HepG2 (cell line): ENCODE measurements at regions not wholly inside any gene's neighbourhood (a gene's known extent, or its start where the extent isn't known, plus 50 kb on each side); places are given as distances from the start of the nearest gene placed in this dataset.

Experiments used
- CREM ChIP-seq, 2 experiments: sonication (generic) in 1 of 2; formaldehyde crosslinking in 1 of 2; IDR thresholded peaks; 2 replicates each; pipeline versions ENCODE4 v1.4.0 to v1.6.1; 2016 to 2020; ENCODE audit warnings: antibody characterized with exemption in 1 of 2, mild to moderate bottlenecking in 1 of 2, missing genetic modification reagents in 1 of 2
- FOSL2 ChIP-seq: sonication (generic); formaldehyde crosslinking; IDR thresholded peaks from 2 replicates; pipeline ENCODE4 v1.4.0; 2020; ENCODE audit warnings: missing genetic modification reagents
- MXD4 ChIP-seq: IDR thresholded peaks from 2 replicates; pipeline ENCODE4 v1.6.1; 2016; ENCODE audit warnings: mild to moderate bottlenecking, missing biosample characterization, missing genetic modification reagents
- SATB2 ChIP-seq: sonication (generic); formaldehyde crosslinking; IDR thresholded peaks from 2 replicates; pipeline ENCODE4 v1.5.0; 2020; ENCODE audit warnings: missing genetic modification reagents
- TCF7 ChIP-seq: sonication (generic); IDR thresholded peaks from 2 replicates; pipeline ENCODE4 v1.6.1; 2016; ENCODE audit warnings: antibody characterized with exemption, low read depth
- ZMYM3 ChIP-seq: sonication (generic); formaldehyde crosslinking; IDR thresholded peaks from 2 replicates; pipeline ENCODE4 v1.5.1; 2020; ENCODE audit warnings: mild to moderate bottlenecking, missing genetic modification reagents
- ZNF7 ChIP-seq: IDR thresholded peaks from 2 replicates; pipeline ENCODE4 v1.6.1; 2016; ENCODE audit warnings: missing biosample characterization, missing genetic modification reagents
- TF ChIP-seq, protein P1 (sequence below): sonication (generic); formaldehyde crosslinking; IDR thresholded peaks from 2 replicates; pipeline ENCODE4 v1.5.0; 2020; ENCODE audit warnings: missing genetic modification reagents
- TF ChIP-seq, protein P2 (sequence below): sonication (generic); formaldehyde crosslinking; IDR thresholded peaks from 2 replicates; pipeline ENCODE4 v1.4.0; 2020; ENCODE audit warnings: low read depth, missing genetic modification reagents
- TF ChIP-seq, protein P3 (sequence below): sonication (generic); formaldehyde crosslinking; IDR thresholded peaks from 2 replicates; pipeline ENCODE4 v1.4.0; 2020; ENCODE audit warnings: missing genetic modification reagents

DNA sequence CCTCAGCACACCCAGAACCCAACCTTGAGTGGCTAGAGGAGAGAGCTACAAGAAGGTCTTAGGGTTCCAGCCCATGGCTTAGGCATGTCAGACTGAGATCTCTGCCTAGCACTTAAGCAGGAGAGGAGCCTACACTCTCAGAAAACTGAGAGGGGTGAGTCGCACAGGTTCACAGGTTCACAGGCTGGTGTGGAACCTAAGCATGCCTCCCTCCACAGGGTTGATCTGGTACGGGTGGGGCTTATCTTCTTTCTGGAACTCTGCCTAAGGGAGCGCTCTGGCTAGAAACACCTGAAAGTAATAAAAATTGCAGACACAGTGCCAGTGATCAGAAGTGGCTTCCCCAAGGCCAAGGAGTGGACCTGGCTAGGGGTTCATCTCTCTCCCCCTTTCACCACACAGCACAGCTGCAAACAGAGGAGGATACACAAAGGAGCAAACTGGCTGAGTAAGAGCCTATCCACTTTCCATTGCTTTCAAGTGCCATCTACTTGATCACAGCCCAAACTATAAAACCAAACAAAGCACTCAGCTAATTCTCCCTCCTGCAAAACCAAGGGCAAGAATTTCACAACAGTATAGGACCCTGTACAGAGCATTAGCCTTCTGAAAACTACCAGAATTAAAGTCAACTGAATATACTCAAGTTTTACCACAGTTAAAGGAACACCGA lies 481.9 kb upstream of the SETBP1 start:
- TF ChIP-seq CREM (IDR thresholded peaks at IDR 0.05) (no peak), CREM (CRISPR knock-in tag; IDR thresholded peaks at IDR 0.05) (no peak), ZMYM3 (CRISPR knock-in tag) (no peak), TCF7 (no peak), ZNF7 (CRISPR knock-in tag) (no peak), SATB2 (CRISPR knock-in tag) (no peak), FOSL2 (no peak), MXD4 (CRISPR knock-in tag) (no peak)
- TF ChIP-seq, protein P1, sequence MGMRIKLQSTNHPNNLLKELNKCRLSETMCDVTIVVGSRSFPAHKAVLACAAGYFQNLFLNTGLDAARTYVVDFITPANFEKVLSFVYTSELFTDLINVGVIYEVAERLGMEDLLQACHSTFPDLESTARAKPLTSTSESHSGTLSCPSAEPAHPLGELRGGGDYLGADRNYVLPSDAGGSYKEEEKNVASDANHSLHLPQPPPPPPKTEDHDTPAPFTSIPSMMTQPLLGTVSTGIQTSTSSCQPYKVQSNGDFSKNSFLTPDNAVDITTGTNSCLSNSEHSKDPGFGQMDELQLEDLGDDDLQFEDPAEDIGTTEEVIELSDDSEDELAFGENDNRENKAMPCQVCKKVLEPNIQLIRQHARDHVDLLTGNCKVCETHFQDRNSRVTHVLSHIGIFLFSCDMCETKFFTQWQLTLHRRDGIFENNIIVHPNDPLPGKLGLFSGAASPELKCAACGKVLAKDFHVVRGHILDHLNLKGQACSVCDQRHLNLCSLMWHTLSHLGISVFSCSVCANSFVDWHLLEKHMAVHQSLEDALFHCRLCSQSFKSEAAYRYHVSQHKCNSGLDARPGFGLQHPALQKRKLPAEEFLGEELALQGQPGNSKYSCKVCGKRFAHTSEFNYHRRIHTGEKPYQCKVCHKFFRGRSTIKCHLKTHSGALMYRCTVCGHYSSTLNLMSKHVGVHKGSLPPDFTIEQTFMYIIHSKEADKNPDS (CRISPR knock-in tag), result no peak
- TF ChIP-seq, protein P2, sequence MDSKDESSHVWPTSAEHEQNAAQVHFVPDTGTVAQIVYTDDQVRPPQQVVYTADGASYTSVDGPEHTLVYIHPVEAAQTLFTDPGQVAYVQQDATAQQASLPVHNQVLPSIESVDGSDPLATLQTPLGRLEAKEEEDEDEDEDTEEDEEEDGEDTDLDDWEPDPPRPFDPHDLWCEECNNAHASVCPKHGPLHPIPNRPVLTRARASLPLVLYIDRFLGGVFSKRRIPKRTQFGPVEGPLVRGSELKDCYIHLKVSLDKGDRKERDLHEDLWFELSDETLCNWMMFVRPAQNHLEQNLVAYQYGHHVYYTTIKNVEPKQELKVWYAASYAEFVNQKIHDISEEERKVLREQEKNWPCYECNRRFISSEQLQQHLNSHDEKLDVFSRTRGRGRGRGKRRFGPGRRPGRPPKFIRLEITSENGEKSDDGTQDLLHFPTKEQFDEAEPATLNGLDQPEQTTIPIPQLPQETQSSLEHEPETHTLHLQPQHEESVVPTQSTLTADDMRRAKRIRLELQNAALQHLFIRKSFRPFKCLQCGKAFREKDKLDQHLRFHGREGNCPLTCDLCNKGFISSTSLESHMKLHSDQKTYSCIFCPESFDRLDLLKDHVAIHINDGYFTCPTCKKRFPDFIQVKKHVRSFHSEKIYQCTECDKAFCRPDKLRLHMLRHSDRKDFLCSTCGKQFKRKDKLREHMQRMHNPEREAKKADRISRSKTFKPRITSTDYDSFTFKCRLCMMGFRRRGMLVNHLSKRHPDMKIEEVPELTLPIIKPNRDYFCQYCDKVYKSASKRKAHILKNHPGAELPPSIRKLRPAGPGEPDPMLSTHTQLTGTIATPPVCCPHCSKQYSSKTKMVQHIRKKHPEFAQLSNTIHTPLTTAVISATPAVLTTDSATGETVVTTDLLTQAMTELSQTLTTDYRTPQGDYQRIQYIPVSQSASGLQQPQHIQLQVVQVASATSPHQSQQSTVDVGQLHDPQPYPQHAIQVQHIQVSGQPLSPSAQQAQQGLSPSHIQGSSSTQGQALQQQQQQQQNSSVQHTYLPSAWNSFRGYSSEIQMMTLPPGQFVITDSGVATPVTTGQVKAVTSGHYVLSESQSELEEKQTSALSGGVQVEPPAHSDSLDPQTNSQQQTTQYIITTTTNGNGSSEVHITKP (CRISPR knock-in tag), result no peak
- TF ChIP-seq, protein P3, sequence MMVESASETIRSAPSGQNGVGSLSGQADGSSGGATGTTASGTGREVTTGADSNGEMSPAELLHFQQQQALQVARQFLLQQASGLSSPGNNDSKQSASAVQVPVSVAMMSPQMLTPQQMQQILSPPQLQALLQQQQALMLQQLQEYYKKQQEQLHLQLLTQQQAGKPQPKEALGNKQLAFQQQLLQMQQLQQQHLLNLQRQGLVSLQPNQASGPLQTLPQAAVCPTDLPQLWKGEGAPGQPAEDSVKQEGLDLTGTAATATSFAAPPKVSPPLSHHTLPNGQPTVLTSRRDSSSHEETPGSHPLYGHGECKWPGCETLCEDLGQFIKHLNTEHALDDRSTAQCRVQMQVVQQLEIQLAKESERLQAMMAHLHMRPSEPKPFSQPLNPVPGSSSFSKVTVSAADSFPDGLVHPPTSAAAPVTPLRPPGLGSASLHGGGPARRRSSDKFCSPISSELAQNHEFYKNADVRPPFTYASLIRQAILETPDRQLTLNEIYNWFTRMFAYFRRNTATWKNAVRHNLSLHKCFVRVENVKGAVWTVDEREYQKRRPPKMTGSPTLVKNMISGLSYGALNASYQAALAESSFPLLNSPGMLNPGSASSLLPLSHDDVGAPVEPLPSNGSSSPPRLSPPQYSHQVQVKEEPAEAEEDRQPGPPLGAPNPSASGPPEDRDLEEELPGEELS (CRISPR knock-in tag), result no peak
